ENCODE measurements at regions not wholly inside any gene's neighbourhood (a gene's known extent, or its start where the extent isn't known, plus 50 kb on each side); places are given as distances from the start of the nearest gene placed in this dataset.

DNA sequence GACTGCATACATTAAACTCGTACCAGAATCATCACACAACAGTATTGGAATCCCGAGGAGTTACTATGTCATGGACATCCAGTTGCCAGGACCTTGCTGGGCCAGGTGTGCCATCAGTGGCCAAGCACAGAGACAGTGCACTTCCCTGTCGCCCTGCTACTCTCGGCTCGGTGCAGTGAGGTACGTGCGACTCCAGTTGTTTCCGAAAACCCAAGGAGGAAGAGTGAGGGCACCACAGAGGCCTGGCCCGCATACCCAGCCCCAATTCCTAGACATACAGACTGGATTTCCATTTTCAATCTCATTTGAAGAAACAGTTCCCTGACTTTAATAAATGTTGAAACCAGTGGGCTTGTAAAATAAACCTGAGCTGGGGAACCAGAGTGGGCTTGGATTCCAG lies 62.5 kb upstream of the AFDN start:
- no peak overlapping the region for H3K27ac Mint-ChIP-seq
- H3K27me3 Mint-ChIP-seq = no peaks in the 10 kb centered on the region
- no peaks in the 10 kb centered on the region for H3K9me3 Mint-ChIP-seq (ENCODE audit: low read depth)
- H3K4me3 Mint-ChIP-seq = no peak overlapping the region
- no peaks in the 10 kb centered on the region for H3K4me1 Mint-ChIP-seq
- CTCF ChIA-PET = no interaction called here
- ATAC-seq (no peak), DNase-seq (no peak)
- H3K36me3 Mint-ChIP-seq = no peaks in the 10 kb centered on the region

DNA sequence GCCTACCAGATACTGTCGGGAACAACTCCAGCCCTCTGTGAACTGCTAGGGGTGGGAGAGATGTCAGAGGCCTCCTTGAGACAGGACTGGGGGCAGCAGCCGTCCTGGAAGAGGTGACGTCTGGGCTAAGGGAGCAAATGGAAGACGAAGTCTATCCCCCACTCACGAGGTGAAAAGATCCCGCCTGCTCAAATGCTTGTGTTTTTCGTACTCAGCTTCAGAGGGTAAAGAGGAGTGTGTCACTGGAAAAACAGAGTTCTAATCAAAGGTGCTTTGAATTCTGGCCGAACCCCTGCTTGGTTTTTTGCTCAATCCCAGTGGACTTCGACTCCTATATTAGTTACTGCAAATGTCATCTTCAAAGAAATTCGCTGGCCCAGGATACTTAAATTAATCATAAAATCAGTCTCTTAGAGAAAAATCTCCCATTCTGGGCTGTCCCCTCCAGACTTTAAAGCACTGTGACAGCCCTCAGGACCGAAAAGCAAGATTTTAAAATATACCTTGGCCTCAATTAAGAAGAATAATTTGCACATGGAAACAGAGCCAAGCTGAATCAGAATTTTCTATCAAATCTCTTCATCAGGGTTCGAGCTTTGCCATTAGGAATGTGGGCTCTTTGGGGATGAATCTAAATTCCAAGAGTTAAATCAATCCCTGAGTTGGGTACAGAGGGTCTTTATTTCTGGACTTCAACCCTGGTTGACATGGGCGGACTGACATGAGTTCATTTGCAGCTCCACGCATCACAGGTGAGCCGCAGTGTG lies 61.8 kb upstream of the AFDN start:
- no peaks in the 10 kb centered on the region for H3K27me3 Mint-ChIP-seq
- H3K4me3 Mint-ChIP-seq = no peak overlapping the region
- no peaks in the 10 kb centered on the region for H3K4me1 Mint-ChIP-seq
- DNase-seq = no peak
- no peaks in the 10 kb centered on the region for H3K36me3 Mint-ChIP-seq
- ATAC-seq = no peak
- no peaks in the 10 kb centered on the region for H3K9me3 Mint-ChIP-seq (ENCODE audit: low read depth)
- CTCF ChIA-PET = no interaction called here
- no peak overlapping the region for H3K27ac Mint-ChIP-seq

DNA sequence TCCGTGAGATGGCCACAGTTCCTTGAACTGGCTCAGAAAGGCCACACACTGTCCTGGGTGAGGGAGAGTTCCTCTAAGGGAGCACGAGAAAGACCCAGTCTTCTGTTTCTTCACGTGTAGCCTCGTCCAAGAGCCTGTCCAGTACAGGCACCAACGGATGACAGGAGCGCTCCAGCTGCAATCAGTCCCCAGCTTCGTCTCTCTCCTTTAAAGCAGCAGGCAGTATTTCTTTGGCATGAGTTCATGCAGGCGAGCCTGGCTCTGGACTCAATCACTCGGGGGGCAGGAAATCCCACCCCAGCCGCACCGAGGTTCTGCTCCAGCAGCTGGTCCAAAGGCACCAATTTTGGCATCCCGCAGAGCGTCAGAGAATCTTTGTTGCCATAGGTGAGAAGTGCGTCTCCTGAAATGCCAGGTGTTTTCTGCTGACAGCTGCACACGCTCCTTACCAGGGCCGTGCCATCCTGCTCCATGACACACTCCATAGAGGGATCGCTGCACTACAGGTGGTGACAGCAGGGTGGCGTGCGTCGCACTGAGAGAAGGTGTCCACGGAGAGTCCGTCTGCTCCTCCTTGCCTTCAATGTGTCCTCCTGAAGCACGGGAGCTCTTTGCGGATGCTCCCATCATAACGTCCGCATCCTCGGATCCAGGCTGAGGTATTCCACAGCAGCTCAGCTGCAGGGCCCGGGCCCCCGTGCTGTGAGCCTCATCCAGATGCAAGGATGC lies 59.6 kb upstream of the AFDN start:
- CTCF ChIA-PET = no interaction called here
- no peaks in the 10 kb centered on the region for H3K36me3 Mint-ChIP-seq
- no peaks in the 10 kb centered on the region for H3K9me3 Mint-ChIP-seq (ENCODE audit: low read depth)
- H3K4me3 Mint-ChIP-seq = no peak overlapping the region
- no peak overlapping the region for H3K27ac Mint-ChIP-seq
- H3K27me3 Mint-ChIP-seq = no peaks in the 10 kb centered on the region
- ATAC-seq (no peak), DNase-seq (no peak)
- H3K4me1 Mint-ChIP-seq = no peaks in the 10 kb centered on the region

DNA sequence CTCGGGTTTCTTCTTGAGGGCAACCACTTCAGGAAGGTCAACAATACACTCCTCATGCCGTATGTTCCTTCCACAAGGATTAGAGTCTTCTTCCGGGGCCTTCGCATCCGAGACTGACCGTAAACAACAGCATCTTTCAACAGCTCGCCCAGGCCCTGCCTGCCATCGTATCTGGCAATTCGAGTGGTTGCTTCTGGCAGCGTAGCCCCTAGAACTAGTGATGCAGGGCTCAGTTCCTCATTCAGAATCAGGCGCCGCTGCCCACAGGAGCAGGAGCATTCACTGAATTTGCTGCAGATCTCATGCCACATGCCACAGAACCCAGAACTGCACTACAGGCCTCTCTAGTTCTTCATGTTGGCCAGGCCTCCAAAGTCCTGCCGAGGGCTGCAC lies 59.0 kb upstream of the AFDN start:
- Mint-ChIP-seq H3K9me3 (ENCODE audit: low read depth) (no peaks in the 10 kb centered on the region), H3K27me3 (no peaks in the 10 kb centered on the region), H3K36me3 (no peaks in the 10 kb centered on the region), H3K4me3 (no peak overlapping the region), H3K4me1 (no peaks in the 10 kb centered on the region), H3K27ac (no peak overlapping the region)
- ATAC-seq = no peak
- CTCF ChIA-PET = no interaction called here
- DNase-seq = no peak

DNA sequence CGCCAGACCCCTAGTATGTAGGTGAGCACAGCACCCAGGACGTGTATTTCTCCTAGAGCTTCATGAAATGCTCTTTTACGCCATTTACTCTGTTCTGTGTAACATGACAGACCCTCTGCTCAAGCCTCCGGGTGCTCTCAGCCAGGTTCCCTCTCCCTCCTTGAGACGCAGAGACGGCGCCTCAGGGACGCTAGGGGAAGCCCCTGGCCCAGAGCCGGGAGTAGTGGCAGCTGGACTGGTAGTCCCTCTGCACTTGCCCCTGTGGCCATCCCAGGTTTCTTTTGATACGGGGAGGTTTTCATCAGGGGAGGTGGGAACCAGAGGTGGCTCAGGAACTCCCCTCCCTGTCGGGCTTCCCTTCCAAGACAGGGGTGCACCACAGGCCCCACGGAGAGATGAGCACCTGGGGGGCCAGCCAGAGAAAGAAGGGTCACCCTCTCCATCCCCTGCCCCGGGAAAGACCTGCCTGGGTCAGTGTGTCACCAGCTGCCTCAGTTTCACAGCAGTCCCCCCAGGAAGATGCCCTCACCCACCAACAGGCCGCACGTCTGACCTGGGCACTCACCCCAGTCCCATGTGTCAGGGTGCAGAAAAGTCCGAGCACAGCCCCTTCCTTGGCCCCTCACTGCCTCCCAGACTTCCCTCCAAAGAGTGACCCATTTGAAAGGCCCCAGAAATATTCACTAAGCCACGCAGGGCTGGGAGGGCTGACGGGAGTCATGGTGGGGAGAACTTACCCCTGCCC lies 58.1 kb upstream of the AFDN start:
- ATAC-seq (no peak), DNase-seq (no peak)
- Mint-ChIP-seq H3K27me3 (no peaks in the 10 kb centered on the region), H3K27ac (no peak overlapping the region), H3K4me3 (no peak overlapping the region), H3K36me3 (no peaks in the 10 kb centered on the region), H3K9me3 (ENCODE audit: low read depth) (no peaks in the 10 kb centered on the region), H3K4me1 (no peaks in the 10 kb centered on the region)
- CTCF ChIA-PET = no interaction called here

DNA sequence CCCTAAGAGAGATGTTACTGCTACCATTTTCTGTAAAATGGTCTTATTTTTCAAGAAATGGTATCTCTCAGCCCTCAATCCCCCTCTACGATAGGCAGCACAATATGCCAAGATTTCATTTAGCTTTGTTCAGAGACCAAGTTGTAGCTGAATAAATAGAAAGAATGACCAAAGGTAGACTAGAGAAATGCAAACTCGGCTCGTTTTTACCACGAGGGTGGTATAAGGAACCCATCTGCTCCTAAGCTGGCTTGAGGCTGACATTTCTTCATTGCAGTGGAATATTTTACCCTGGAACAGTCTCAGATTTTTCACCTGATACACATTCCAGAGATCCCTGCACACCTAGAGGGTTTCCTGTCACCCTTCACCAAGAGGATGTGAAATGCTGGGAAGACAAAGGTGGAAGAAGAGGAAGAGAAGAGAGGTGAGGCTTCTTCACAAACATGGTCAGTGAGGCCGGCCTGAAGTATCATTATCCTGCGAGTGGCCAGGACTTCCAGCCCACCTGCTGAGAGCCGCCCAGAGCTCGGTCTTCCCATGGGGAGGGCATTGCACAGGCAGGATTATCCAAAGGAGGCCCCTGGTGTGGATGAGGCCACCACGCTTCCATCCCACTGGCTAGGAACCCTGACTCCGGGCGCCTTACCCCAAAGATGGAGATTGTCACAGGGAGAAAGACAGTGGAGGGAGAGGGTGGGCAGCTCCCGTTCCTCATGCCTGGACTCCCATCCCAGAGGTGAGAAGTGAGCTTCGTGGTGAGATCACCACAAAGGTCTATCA lies 57.1 kb upstream of the AFDN start:
- no peak overlapping the region for H3K4me3 Mint-ChIP-seq
- ATAC-seq (no peak), DNase-seq (no peak)
- H3K36me3 Mint-ChIP-seq = no peaks in the 10 kb centered on the region
- CTCF ChIA-PET = no interaction called here
- H3K4me1 Mint-ChIP-seq = no peaks in the 10 kb centered on the region
- H3K27ac Mint-ChIP-seq = no peak overlapping the region
- H3K9me3 Mint-ChIP-seq (ENCODE audit: low read depth) = no peaks in the 10 kb centered on the region
- H3K27me3 Mint-ChIP-seq = no peaks in the 10 kb centered on the region

DNA sequence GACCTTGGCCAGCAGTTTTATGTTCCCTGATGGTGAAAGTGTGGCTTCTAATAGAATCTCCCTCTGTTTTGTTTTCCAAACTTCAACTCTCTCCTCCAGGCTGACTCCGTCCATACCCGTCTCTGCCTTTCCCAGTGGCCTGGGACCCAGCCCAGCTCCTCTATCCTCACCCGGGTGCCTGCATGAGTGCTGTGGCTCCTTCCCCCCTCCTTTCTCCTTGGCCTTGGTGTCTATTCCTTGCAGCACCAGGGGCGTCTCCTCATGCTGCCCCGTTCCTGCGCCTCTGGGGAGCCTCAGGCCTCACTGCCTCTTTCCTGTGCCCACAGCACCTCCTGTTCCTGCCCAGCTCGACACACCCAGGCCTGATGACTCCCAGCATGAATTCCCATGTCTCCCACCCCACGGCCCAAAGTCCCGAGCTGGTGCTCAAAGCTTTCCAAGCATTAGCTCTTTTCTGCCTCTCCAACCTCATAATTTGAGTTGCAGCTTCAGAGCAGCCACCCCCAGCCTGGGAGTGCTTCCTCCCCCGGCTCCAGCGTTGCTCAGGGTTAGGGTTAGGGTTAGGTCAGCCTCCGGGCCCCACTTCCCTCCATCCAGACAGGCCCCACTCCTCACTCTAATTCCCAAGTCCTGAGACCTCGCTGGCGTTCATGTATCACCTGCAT lies 56.3 kb upstream of the AFDN start:
- CTCF ChIA-PET = no interaction called here

DNA sequence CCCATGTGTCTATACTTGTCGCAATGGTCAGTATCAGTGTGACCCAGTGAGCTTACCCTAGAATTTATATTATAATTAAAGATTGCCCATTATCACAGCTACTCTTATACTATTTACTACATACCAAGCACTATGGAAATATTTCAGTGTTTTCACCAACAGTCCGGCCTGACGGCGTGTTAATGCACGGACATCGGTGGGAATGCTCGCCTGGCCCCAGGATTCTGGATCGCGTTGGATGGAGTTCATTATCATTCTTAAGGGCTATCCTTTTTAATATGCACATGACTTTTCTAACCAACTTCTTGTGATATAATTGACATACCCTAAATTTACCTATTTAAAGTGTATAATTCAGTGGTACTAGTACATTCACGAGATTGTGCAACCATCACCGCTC lies 51.8 kb upstream of the AFDN start:
- CTCF ChIA-PET = no interaction called here
- Mint-ChIP-seq H3K27ac (no peak overlapping the region), H3K9me3 (ENCODE audit: low read depth) (no peaks in the 10 kb centered on the region), H3K4me1 (no peaks in the 10 kb centered on the region), H3K27me3 (no peaks in the 10 kb centered on the region), H3K36me3 (no peaks in the 10 kb centered on the region), H3K4me3 (no peak overlapping the region)
- ATAC-seq (no peak), DNase-seq (no peak)

More for the DNA sequence above, 56.3 kb upstream of the AFDN start:
- no peaks in the 10 kb centered on the region for H3K36me3 Mint-ChIP-seq
- H3K27me3 Mint-ChIP-seq = no peaks in the 10 kb centered on the region
- no peak for DNase-seq
- H3K4me1 Mint-ChIP-seq = no peaks in the 10 kb centered on the region
- no peaks in the 10 kb centered on the region for H3K9me3 Mint-ChIP-seq (ENCODE audit: low read depth)
- H3K4me3 Mint-ChIP-seq = no peak overlapping the region
- H3K27ac Mint-ChIP-seq = no peak overlapping the region
- ATAC-seq = no peak

DNA sequence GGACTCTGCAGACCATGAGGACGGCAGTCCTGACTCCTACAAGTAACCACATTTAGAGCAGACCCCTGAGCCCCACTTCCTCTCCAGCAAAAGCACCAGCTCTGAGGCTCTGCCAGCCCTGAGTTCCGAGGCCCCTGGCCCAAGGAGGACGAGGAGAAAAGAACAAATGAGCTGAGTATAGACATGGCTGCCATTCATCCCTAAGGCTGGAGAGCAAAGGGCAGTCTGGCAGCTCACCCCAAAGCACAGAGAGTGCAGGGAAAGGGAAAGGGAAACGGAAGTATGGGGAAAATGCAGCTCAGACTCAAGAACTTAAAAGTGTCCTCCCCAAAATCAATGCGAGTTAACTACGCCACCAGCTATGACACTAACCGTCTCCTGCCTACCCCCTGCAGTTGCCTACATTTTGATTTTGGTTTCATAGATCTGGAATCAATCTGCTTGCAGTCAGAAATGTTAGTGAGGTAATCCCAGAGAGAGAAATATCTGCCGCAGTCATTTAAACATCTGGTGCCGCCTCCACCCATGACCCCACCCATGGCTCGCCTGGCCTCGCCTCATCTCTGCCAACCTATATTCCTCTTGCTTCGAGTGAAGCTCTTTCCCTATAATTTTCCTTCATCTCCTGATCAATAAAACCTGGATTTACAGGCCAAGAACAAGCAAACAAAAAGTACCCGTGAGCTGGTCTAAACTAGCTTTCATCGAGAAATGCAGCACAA lies 49.6 kb upstream of the AFDN start:
- Mint-ChIP-seq H3K27me3 (peaks cover 3% of the 10 kb centered on the region), H3K27ac (no peak overlapping the region), H3K4me3 (no peak overlapping the region), H3K9me3 (ENCODE audit: low read depth) (no peaks in the 10 kb centered on the region), H3K36me3 (no peaks in the 10 kb centered on the region), H3K4me1 (no peaks in the 10 kb centered on the region)
- no peak for DNase-seq
- CTCF ChIA-PET = interaction anchor here (0.6 kb wide), 1 partner anchor 746 kb away, joined by 3 read pairs; no protein-coding TSS in a partner anchor
- ATAC-seq = no peak
